Endothelial cell (in vitro differentiated cells): ENCODE measurements at regions not wholly inside any gene's neighbourhood (a gene's known extent, or its start where the extent isn't known, plus 50 kb on each side); places are given as distances from the start of the nearest gene placed in this dataset.

Experiments used
- DNase-seq: peaks from one replicate; pipeline ENCODE4 v3.0.0; 2021; ENCODE audit warnings: low spot score
- H3K27ac Mint-ChIP-seq: one replicate; pipeline ENCODE4 v1.8.0; 2021; ENCODE audit warnings: mixed read lengths, inconsistent platforms; ENCODE audit not compliant: unreplicated experiment
- H3K27me3 Mint-ChIP-seq: one replicate; pipeline ENCODE4 v1.8.0; 2021; ENCODE audit warnings: mild to moderate bottlenecking, moderate library complexity, mixed read lengths, inconsistent platforms; ENCODE audit not compliant: unreplicated experiment
- H3K36me3 Mint-ChIP-seq: one replicate; pipeline ENCODE4 v1.8.0; 2021; ENCODE audit warnings: mild to moderate bottlenecking, low read depth, mixed read lengths, inconsistent platforms; ENCODE audit not compliant: unreplicated experiment
- H3K4me1 Mint-ChIP-seq: one replicate; pipeline ENCODE4 v1.8.0; 2021; ENCODE audit warnings: mild to moderate bottlenecking, mixed read lengths, inconsistent platforms; ENCODE audit not compliant: unreplicated experiment
- H3K4me3 Mint-ChIP-seq: one replicate; pipeline ENCODE4 v1.8.0; 2021; ENCODE audit warnings: mild to moderate bottlenecking, mixed read lengths, inconsistent platforms; ENCODE audit not compliant: unreplicated experiment
- H3K9me3 Mint-ChIP-seq: one replicate; pipeline ENCODE4 v1.8.0; 2021; ENCODE audit warnings: mixed read lengths, inconsistent platforms; ENCODE audit not compliant: unreplicated experiment
- CTCF ChIP-seq: fragments of 200-600 bp; sonication (generic); IDR thresholded peaks from one replicate; pipeline ENCODE4 v1.5.0; 2021; ENCODE audit warnings: antibody characterized with exemption; ENCODE audit not compliant: unreplicated experiment

DNA sequence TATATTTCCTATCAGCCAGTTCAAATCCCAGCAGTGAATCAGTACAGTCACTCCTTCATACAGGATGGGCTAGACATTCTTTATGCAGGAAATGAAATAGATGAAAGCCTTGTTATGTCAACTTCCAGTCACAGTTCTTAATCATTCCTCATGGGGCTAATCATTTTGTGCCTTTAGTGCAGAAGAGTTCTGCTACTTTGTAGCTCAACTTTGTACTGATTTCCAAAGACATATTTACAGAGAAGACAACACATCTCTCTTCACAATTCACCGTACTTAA is 593.9 kb upstream of the NETO1 start:
- H3K9me3 Mint-ChIP-seq, result no peaks in the 10 kb centered on the region
- no peaks in the 10 kb centered on the region for H3K4me1 Mint-ChIP-seq
- no peak overlapping the region for H3K27ac Mint-ChIP-seq
- TF ChIP-seq CTCF, result no peak
- no peaks in the 10 kb centered on the region for H3K27me3 Mint-ChIP-seq
- no peak overlapping the region for H3K4me3 Mint-ChIP-seq
- no peaks in the 10 kb centered on the region for H3K36me3 Mint-ChIP-seq
- DNase-seq, result no peak

GRCh38 chr18:73461038-73461779 is 593.4 kb upstream of the NETO1 start:
- H3K4me3 Mint-ChIP-seq, result no peak overlapping the region
- no peak for DNase-seq
- no peaks in the 10 kb centered on the region for H3K9me3 Mint-ChIP-seq
- H3K27me3 Mint-ChIP-seq, result no peaks in the 10 kb centered on the region
- no peaks in the 10 kb centered on the region for H3K4me1 Mint-ChIP-seq
- no peaks in the 10 kb centered on the region for H3K36me3 Mint-ChIP-seq
- no peak for TF ChIP-seq CTCF
- no peak overlapping the region for H3K27ac Mint-ChIP-seq

- H3K9me3 Mint-ChIP-seq, result no peaks in the 10 kb centered on the region
- TF ChIP-seq CTCF, result no peak
- no peaks in the 10 kb centered on the region for H3K27me3 Mint-ChIP-seq
- DNase-seq, result no peak
- no peak overlapping the region for H3K27ac Mint-ChIP-seq
- no peak overlapping the region for H3K4me3 Mint-ChIP-seq
- no peaks in the 10 kb centered on the region for H3K36me3 Mint-ChIP-seq
- H3K4me1 Mint-ChIP-seq, result no peaks in the 10 kb centered on the region
Measured at GRCh38 chr18:73458186-73458964, 590.6 kb upstream of the NETO1 start.

- Mint-ChIP-seq H3K9me3 (no peaks in the 10 kb centered on the region), H3K4me1 (no peaks in the 10 kb centered on the region), H3K4me3 (no peak overlapping the region), H3K27ac (no peak overlapping the region), H3K36me3 (no peaks in the 10 kb centered on the region), H3K27me3 (no peaks in the 10 kb centered on the region)
- no peak for DNase-seq
- TF ChIP-seq CTCF, result no peak
Measured at GRCh38 chr18:73456643-73457042, 588.9 kb upstream of the NETO1 start.

- H3K4me1 Mint-ChIP-seq, result no peaks in the 10 kb centered on the region
- no peaks in the 10 kb centered on the region for H3K27me3 Mint-ChIP-seq
- no peak overlapping the region for H3K4me3 Mint-ChIP-seq
- no peak for DNase-seq
- no peaks in the 10 kb centered on the region for H3K9me3 Mint-ChIP-seq
- H3K27ac Mint-ChIP-seq, result no peak overlapping the region
- no peaks in the 10 kb centered on the region for H3K36me3 Mint-ChIP-seq
- no peak for TF ChIP-seq CTCF
Measured at GRCh38 chr18:73452866-73453265, 585.1 kb upstream of the NETO1 start.
